Sigmoid colon (tissue), 4 donors: ENCODE measurements at regions not wholly inside any gene's neighbourhood (a gene's known extent, or its start where the extent isn't known, plus 50 kb on each side); places are given as distances from the start of the nearest gene placed in this dataset.

ENCODE experiments used
- POLR2A ChIP-seq, 2 donors: fragments of 450-650 bp; IDR thresholded peaks; one replicate each; pipeline ENCODE4 v1.6.1; 2016; ENCODE audit warnings: antibody characterized with exemption in 2 of 2, mild to moderate bottlenecking in 2 of 2, moderate library complexity in 2 of 2
- POLR2AphosphoS5 ChIP-seq, 4 donors: sonication (generic); formaldehyde crosslinking; IDR thresholded peaks; one replicate each; pipeline ENCODE4 v1.6.1; 2017; ENCODE audit warnings: antibody characterized with exemption in 4 of 4
- TF ChIP-seq, protein P1 (sequence below), 4 experiments: fragments of 450-650 bp in 3 of 4; fragments of 200-600 bp in 1 of 4; IDR thresholded peaks; one replicate each; pipeline ENCODE4 v1.5.1; 2016 to 2019; ENCODE audit warnings: antibody characterized with exemption in 4 of 4, mild to moderate bottlenecking in 3 of 4, moderate library complexity in 2 of 4

DNA sequence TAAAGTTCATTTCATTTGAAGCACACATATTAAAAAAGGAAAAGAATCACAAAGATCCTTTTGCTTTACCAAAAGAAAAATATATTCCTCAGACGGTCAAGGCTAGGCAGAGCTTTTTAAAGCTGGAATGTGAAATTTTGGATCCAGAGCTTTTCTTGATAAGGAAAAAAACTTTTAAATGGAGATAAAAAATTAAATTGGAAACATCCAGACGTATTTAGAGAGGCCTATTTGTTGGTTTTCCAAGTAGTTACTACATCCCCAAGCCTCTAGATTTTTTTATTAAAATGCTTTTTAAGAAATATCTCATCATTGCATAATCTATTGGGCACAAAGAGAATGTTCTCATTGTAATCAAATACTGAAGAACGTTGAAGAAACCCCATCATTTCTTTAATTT, 385.7 kb upstream of the CITED2 start:
- TF ChIP-seq, protein P1, sequence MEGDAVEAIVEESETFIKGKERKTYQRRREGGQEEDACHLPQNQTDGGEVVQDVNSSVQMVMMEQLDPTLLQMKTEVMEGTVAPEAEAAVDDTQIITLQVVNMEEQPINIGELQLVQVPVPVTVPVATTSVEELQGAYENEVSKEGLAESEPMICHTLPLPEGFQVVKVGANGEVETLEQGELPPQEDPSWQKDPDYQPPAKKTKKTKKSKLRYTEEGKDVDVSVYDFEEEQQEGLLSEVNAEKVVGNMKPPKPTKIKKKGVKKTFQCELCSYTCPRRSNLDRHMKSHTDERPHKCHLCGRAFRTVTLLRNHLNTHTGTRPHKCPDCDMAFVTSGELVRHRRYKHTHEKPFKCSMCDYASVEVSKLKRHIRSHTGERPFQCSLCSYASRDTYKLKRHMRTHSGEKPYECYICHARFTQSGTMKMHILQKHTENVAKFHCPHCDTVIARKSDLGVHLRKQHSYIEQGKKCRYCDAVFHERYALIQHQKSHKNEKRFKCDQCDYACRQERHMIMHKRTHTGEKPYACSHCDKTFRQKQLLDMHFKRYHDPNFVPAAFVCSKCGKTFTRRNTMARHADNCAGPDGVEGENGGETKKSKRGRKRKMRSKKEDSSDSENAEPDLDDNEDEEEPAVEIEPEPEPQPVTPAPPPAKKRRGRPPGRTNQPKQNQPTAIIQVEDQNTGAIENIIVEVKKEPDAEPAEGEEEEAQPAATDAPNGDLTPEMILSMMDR (IDR thresholded peaks at IDR 0.05), result no peak
- TF ChIP-seq POLR2A (IDR thresholded peaks at IDR 0.05) (no peak), POLR2AphosphoS5 (IDR thresholded peaks at IDR 0.05) (no peak)
